ENCODE measurements at regions not wholly inside any gene's neighbourhood (a gene's known extent, or its start where the extent isn't known, plus 50 kb on each side); places are given as distances from the start of the nearest gene placed in this dataset.

DNA sequence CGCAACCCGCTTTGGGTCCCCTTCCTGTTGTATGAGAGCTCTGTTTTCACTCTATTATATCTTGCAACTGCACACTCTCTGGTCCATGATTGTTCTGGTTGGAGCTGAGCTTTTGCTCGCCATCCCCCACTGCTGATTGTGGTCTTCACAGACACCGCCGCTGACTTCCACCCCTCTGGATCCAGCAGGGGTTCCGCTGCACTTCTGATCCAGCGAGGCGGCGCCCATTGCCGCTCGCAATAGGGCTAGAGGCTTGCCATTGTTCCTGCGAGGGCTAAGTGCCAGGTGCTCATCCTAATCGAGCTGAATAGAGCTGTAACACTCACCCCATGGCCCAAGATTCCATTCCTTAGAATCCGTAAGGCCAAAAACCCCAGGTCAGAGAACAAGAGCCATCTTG lies 1905.8 kb upstream of the RAG2 start:
- Histone ChIP-seq H3K9ac (ENCODE audit: extremely low read depth, insufficient read length, low read length) (no peak overlapping the region), H3K4ac (ENCODE audit: low read depth, low read length) (no peak overlapping the region), H3K27ac (ENCODE audit: insufficient read length, low read depth, low read length) (no peak overlapping the region), H2BK15ac (ENCODE audit: low read depth, low read length) (no peak overlapping the region), H3K27me3 (ENCODE audit: insufficient read depth, low read length) (no peaks in the 10 kb centered on the region), H2BK20ac (ENCODE audit: low read depth, low read length, poor library complexity, severe bottlenecking) (no peak overlapping the region), H2AFZ (ENCODE audit: low read length) (no peak overlapping the region), H2AK5ac (ENCODE audit: insufficient read length, low read length) (no peak overlapping the region), H3K9me3 (ENCODE audit: control insufficient read depth, low read depth, low read length) (no peaks in the 10 kb centered on the region), H4K8ac (replicated peaks; ENCODE audit: insufficient read length, low read depth, low read length) (no peak overlapping the region), H3K79me2 (ENCODE audit: insufficient read depth, low read length) (no peaks in the 10 kb centered on the region), H4K91ac (ENCODE audit: insufficient read length, low read depth, low read length) (no peak overlapping the region), H3K4me1 (ENCODE audit: insufficient read depth, low read length) (no peaks in the 10 kb centered on the region), H3K23ac (ENCODE audit: insufficient read length, low read depth, low read length) (no peak overlapping the region), H3T11ph (ENCODE audit: low read length) (no peak overlapping the region), H2BK12ac (ENCODE audit: insufficient read length, low read depth, low read length) (no peak overlapping the region), H3K23me2 (ENCODE audit: insufficient read length, low read depth, low read length, poor library complexity, severe bottlenecking) (no peaks in the 10 kb centered on the region), H2BK120ac (ENCODE audit: low read depth, low read length, poor library complexity, severe bottlenecking) (no peak overlapping the region), H2BK5ac (ENCODE audit: insufficient read length, low read length) (no peak overlapping the region), H3K14ac (ENCODE audit: insufficient read depth, low read length) (no peak overlapping the region), H4K20me1 (ENCODE audit: control insufficient read depth, insufficient read depth, insufficient read length) (no peaks in the 10 kb centered on the region), H3K18ac (ENCODE audit: insufficient read length, low read depth, low read length) (no peak overlapping the region), H3K4me2 (ENCODE audit: insufficient read depth, insufficient read length, low read length) (no peak overlapping the region), H4K5ac (ENCODE audit: insufficient read length, low read depth, low read length) (no peak overlapping the region), H3K79me1 (ENCODE audit: insufficient read depth, low read depth, low read length, poor library complexity, severe bottlenecking) (no peaks in the 10 kb centered on the region), H3K56ac (ENCODE audit: insufficient read length, low read depth, low read length) (no peak overlapping the region)
- WGBS (ENCODE audit: extremely low coverage, insufficient read length, low lambda C conversion rate), result no CpG with 5 or more reads among the region's 14 CpGs
- no peaks in the 10 kb centered on the region for H3K4me1 Mint-ChIP-seq
- H3K36me3 Mint-ChIP-seq (ENCODE audit: insufficient read depth in 1 of 3, low read depth in 3 of 3), result no peaks in the 10 kb centered on the region
- H3K4me3 Mint-ChIP-seq, result no peak overlapping the region
- no peaks in the 10 kb centered on the region for H3K27me3 Mint-ChIP-seq (ENCODE audit: low read depth)
- no peak overlapping the region; a peak in 1 of 7 replicates for H3K27ac Mint-ChIP-seq
- H3K9me3 Mint-ChIP-seq, result peaks cover 0 to 3% of the 10 kb centered on the region in 2 experiments; a peak in 2 of 5 replicates
- TF ChIP-seq, protein P1, sequence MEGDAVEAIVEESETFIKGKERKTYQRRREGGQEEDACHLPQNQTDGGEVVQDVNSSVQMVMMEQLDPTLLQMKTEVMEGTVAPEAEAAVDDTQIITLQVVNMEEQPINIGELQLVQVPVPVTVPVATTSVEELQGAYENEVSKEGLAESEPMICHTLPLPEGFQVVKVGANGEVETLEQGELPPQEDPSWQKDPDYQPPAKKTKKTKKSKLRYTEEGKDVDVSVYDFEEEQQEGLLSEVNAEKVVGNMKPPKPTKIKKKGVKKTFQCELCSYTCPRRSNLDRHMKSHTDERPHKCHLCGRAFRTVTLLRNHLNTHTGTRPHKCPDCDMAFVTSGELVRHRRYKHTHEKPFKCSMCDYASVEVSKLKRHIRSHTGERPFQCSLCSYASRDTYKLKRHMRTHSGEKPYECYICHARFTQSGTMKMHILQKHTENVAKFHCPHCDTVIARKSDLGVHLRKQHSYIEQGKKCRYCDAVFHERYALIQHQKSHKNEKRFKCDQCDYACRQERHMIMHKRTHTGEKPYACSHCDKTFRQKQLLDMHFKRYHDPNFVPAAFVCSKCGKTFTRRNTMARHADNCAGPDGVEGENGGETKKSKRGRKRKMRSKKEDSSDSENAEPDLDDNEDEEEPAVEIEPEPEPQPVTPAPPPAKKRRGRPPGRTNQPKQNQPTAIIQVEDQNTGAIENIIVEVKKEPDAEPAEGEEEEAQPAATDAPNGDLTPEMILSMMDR (conservative IDR thresholded peaks at IDR 0.05), result no peak
- no peak for DNase-seq
